PC-9 (cell line): ENCODE measurements at regions not wholly inside any gene's neighbourhood (a gene's known extent, or its start where the extent isn't known, plus 50 kb on each side); places are given as distances from the start of the nearest gene placed in this dataset.

Source experiments
- BruUV-seq: library from RNA; stranded (reverse); fragments of 400-500 nt; replicated peaks from 2 replicates; lab custom pipeline; 2021; lab: Mats Ljungman, UMichigan
- CTCF ChIA-PET: fragments of 300-600 bp; sonication (Branson Sonifier 250); formaldehyde crosslinking; loops from one replicate; lab custom pipeline; 2022; ENCODE audit warnings: antibody characterized with exemption; lab: Charles Lee
- POLR2A ChIA-PET: fragments of 300-600 bp; sonication (Branson Sonifier 250); formaldehyde crosslinking; loops from one replicate; lab custom pipeline; 2022; ENCODE audit warnings: antibody characterized with exemption; ENCODE audit not compliant: unreplicated experiment; lab: Charles Lee
- DNase-seq, 2 experiments: peaks; one replicate each; pipeline versions ENCODE4 v3.0.0 to v3.0.0-alpha.2; 2015 to 2022; ENCODE audit warnings: mixed read lengths in 1 of 2
- H2AFZ ChIP-seq: fragments of 200-600 bp; sonication (generic); 2 replicates; pipeline ENCODE4 v1.8.1; 2017; ENCODE audit warnings: antibody characterized with exemption
- H3F3A ChIP-seq: fragments of 200-600 bp; sonication (generic); 2 replicates; pipeline ENCODE4 v1.8.1; 2017; ENCODE audit warnings: antibody characterized with exemption, mild to moderate bottlenecking, low read depth; ENCODE audit not compliant: insufficient read depth
- H3K27ac ChIP-seq: fragments of 200-600 bp; sonication (generic); 2 replicates; pipeline ENCODE4 v1.6.1; 2016; ENCODE audit warnings: mixed run types
- H3K27me3 ChIP-seq: fragments of 200-600 bp; sonication (generic); 2 replicates; pipeline ENCODE4 v1.6.1; 2016; ENCODE audit warnings: low read depth, mixed run types; ENCODE audit not compliant: insufficient read depth
- H3K36me3 ChIP-seq: fragments of 200-600 bp; sonication (generic); 2 replicates; pipeline ENCODE4 v1.6.1; 2016; ENCODE audit warnings: low read depth, mixed run types
- H3K4me1 ChIP-seq: fragments of 200-600 bp; sonication (generic); replicated peaks from 2 replicates; pipeline ENCODE4 v1.6.1; 2016; ENCODE audit warnings: mixed run types; ENCODE audit not compliant: insufficient read depth
- H3K4me2 ChIP-seq: fragments of 200-600 bp; sonication (generic); 2 replicates; pipeline ENCODE4 v1.6.1; 2017; ENCODE audit warnings: mixed run types
- H3K4me3 ChIP-seq: fragments of 200-600 bp; sonication (generic); 2 replicates; pipeline ENCODE4 v1.6.1; 2016; ENCODE audit warnings: mixed run types
- H3K79me2 ChIP-seq: fragments of 200-600 bp; sonication (generic); 2 replicates; pipeline ENCODE4 v1.6.1; 2017; ENCODE audit warnings: low read depth, mixed run types
- H3K9me2 ChIP-seq: fragments of 200-600 bp; sonication (generic); 2 replicates; pipeline ENCODE4 v1.8.1; 2017; ENCODE audit warnings: mild to moderate bottlenecking; ENCODE audit not compliant: insufficient read depth
- H3K9me3 ChIP-seq: fragments of 200-600 bp; sonication (generic); 2 replicates; pipeline ENCODE4 v1.8.1; 2016; ENCODE audit warnings: low read depth; ENCODE audit not compliant: insufficient read depth
- H4K20me1 ChIP-seq: fragments of 200-600 bp; sonication (generic); 2 replicates; pipeline ENCODE4 v1.8.1; 2017; ENCODE audit not compliant: insufficient read depth
- CTCF ChIP-seq: fragments of 200-600 bp; sonication (generic); conservative IDR thresholded peaks from 2 replicates; pipeline ENCODE4 v1.6.1; 2017; ENCODE audit warnings: mixed run types, antibody characterized with exemption, mild to moderate bottlenecking, moderate library complexity
- EZH2 ChIP-seq: fragments of 200-600 bp; sonication (generic); IDR thresholded peaks from 2 replicates; pipeline ENCODE4 v1.8.0; 2017; ENCODE audit warnings: antibody characterized with exemption, low read depth
- intact Hi-C: fragments of 100-400 bp; cut with micrococcal nuclease; formaldehyde crosslinking; loops from one replicate; pipeline ENCODE4 v1.10.0; 2022; ENCODE audit not compliant: unreplicated experiment

DNA sequence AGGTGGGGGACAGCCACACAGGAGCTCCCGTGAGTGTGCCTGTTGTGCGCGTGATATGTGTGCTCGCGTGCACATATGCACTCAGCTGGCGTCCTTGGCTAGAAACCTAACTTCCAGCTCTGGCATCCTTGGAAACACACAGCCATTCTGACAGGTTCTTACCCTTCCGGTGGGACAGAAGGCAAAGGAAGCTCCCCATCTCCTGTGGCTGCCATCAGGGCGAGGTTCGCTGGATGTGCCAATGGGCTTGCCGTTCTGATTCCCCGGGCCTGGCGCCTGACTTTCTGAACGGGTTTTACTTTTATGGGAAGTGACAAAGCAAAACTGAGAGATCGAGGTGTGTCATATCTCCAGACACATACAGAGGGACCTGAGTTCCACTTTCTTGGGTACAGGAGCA is 124.7 kb downstream of the PAPOLA start:
- Histone ChIP-seq H3K4me3 (no peak overlapping the region), H3K4me2 (no peak overlapping the region)

DNA sequence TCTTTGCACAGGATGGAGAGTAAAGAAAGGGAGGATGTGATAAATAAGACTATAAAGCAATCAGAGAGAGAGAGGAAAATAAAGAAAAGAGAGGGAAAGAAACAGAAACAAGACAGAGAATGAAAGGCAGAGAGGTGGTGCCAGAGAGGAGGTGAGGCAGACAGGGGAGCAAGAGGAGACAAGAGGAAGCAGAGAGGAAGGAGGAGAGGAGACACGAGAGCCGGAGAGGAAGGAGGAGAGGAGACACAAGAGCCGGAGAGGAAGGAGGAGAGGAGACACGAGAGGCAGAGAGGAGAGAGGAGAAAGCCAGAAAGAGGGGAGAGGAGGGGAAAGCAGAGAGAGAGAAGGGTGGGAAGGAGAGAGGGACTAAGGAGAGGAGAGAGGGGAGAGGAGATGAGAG is 125.2 kb downstream of the PAPOLA start:
- H3K79me2 ChIP-seq = no peaks in the 10 kb centered on the region
- ChIA-PET CTCF (no interaction called here), POLR2A (no interaction called here)
- no peaks in the 10 kb centered on the region for H3K4me1 ChIP-seq
- TF ChIP-seq CTCF = no peak
- TF ChIP-seq EZH2 = no peak
- no peaks in the 10 kb centered on the region for H3K36me3 ChIP-seq
- no peak overlapping the region for H3K4me3 ChIP-seq
- H3K27me3 ChIP-seq = peaks cover 54% of the 10 kb centered on the region
- H3K4me2 ChIP-seq = no peak overlapping the region
- no peaks in the 10 kb centered on the region for H3F3A ChIP-seq
- no peak overlapping the region for H3K27ac ChIP-seq
- intact Hi-C loops = no loop called here
- no peaks in the 10 kb centered on the region for H4K20me1 ChIP-seq
- H2AFZ ChIP-seq = no peak overlapping the region
- no peaks in the 10 kb centered on the region for H3K9me2 ChIP-seq
- no peaks in the 10 kb centered on the region for H3K9me3 ChIP-seq
- no TSS peak for BruUV-seq
- no peak for DNase-seq

More for the DNA sequence above, 124.7 kb downstream of the PAPOLA start:
- ChIA-PET CTCF (no interaction called here), POLR2A (no interaction called here)
- no peak for TF ChIP-seq CTCF
- TF ChIP-seq EZH2 = no peak
- Histone ChIP-seq H2AFZ (no peak overlapping the region), H4K20me1 (no peaks in the 10 kb centered on the region), H3K9me3 (no peaks in the 10 kb centered on the region), H3K27me3 (peaks cover 58% of the 10 kb centered on the region), H3K9me2 (no peaks in the 10 kb centered on the region), H3K79me2 (no peaks in the 10 kb centered on the region), H3K36me3 (no peaks in the 10 kb centered on the region), H3F3A (no peaks in the 10 kb centered on the region), H3K4me1 (no peaks in the 10 kb centered on the region), H3K27ac (no peak overlapping the region)
- BruUV-seq = no TSS peak
- DNase-seq = no peak
- intact Hi-C loops = no loop called here

- TF ChIP-seq EZH2 (no peak), CTCF (no peak)
- H3K4me2 ChIP-seq = no peak overlapping the region
- no peak overlapping the region for H2AFZ ChIP-seq
- ChIA-PET POLR2A (no interaction called here), CTCF (no interaction called here)
- no peak overlapping the region for H3K27ac ChIP-seq
- BruUV-seq = no TSS peak
- H3K4me3 ChIP-seq = no peak overlapping the region
- intact Hi-C loops = no loop called here
- no peaks in the 10 kb centered on the region for H3K79me2 ChIP-seq
- H3K9me3 ChIP-seq = no peaks in the 10 kb centered on the region
- no peaks in the 10 kb centered on the region for H3F3A ChIP-seq
- peaks cover 47% of the 10 kb centered on the region for H3K27me3 ChIP-seq
- H3K9me2 ChIP-seq = no peaks in the 10 kb centered on the region
- H3K36me3 ChIP-seq = no peaks in the 10 kb centered on the region
- DNase-seq = no peak
- H3K4me1 ChIP-seq = no peaks in the 10 kb centered on the region
- no peaks in the 10 kb centered on the region for H4K20me1 ChIP-seq
Observed at GRCh38 chr14:96627811-96628775, 125.9 kb downstream of the PAPOLA start.
